T47D (cell line): ENCODE measurements at regions not wholly inside any gene's neighbourhood (a gene's known extent, or its start where the extent isn't known, plus 50 kb on each side); places are given as distances from the start of the nearest gene placed in this dataset.

Experiments used
- DNase-seq, 2 experiments: peaks; one replicate each; pipeline versions ENCODE4 v3.0.0 to v3.0.0-alpha.2; 2011 to 2012; ENCODE audit warnings: low read depth in 1 of 2, low spot score in 1 of 2
- JUND ChIP-seq: IDR thresholded peaks from 2 replicates; pipeline ENCODE4 v1.6.1; 2012; ENCODE audit warnings: low read depth
- in situ Hi-C: cut with HindIII; loops from 2 replicates; pipeline ENCODE4 v1.10.0; 2016; ENCODE audit warnings: low sequenced_read_pairs, low pct_unique_long_range_greater_than_20kb

- in situ Hi-C loops, result no loop called here
- TF ChIP-seq JUND, result no peak
- DNase-seq, result peak; percentile 7 to 52
Measured at GRCh38 chrX:44651358-44651757, 108.7 kb upstream of the FUNDC1 start.

GRCh38 chrX:44643723-44644122 is 101.1 kb upstream of the FUNDC1 start:
- no peak for DNase-seq
- in situ Hi-C loops, result no loop called here
- no peak for TF ChIP-seq JUND

GRCh38 chrX:44637282-44637681 is 94.6 kb upstream of the FUNDC1 start:
- DNase-seq, result no peak
- no peak for TF ChIP-seq JUND
- in situ Hi-C loops, result no loop called here

- DNase-seq, result peak in 1 of 2 experiments; percentile 24
- in situ Hi-C loops, result no loop called here
- TF ChIP-seq JUND, result no peak
Measured at GRCh38 chrX:44621078-44621477, 78.4 kb upstream of the FUNDC1 start.

- DNase-seq, result no peak
- in situ Hi-C loops, result no loop called here
- no peak for TF ChIP-seq JUND
Measured at GRCh38 chrX:44619039-44619438, 76.4 kb upstream of the FUNDC1 start.

- in situ Hi-C loops, result no loop called here
- DNase-seq, result no peak
- no peak for TF ChIP-seq JUND
Measured at GRCh38 chrX:44596277-44596676, 53.6 kb upstream of the FUNDC1 start.
